ENCODE measurements at regions not wholly inside any gene's neighbourhood (a gene's known extent, or its start where the extent isn't known, plus 50 kb on each side); places are given as distances from the start of the nearest gene placed in this dataset.

- TF ChIP-seq, protein P1, sequence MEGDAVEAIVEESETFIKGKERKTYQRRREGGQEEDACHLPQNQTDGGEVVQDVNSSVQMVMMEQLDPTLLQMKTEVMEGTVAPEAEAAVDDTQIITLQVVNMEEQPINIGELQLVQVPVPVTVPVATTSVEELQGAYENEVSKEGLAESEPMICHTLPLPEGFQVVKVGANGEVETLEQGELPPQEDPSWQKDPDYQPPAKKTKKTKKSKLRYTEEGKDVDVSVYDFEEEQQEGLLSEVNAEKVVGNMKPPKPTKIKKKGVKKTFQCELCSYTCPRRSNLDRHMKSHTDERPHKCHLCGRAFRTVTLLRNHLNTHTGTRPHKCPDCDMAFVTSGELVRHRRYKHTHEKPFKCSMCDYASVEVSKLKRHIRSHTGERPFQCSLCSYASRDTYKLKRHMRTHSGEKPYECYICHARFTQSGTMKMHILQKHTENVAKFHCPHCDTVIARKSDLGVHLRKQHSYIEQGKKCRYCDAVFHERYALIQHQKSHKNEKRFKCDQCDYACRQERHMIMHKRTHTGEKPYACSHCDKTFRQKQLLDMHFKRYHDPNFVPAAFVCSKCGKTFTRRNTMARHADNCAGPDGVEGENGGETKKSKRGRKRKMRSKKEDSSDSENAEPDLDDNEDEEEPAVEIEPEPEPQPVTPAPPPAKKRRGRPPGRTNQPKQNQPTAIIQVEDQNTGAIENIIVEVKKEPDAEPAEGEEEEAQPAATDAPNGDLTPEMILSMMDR (IDR thresholded peaks at IDR 0.05): no peak
- no peak for TF ChIP-seq POLR2A (IDR thresholded peaks at IDR 0.05)
These were observed 316.6 kb upstream of the JARID2 start for GRCh38 chr6:14929291-14929690.

Measured in upper lobe of left lung (tissue), 4 donors.